H1 (cell line): ENCODE measurements at regions not wholly inside any gene's neighbourhood (a gene's known extent, or its start where the extent isn't known, plus 50 kb on each side); places are given as distances from the start of the nearest gene placed in this dataset.

ENCODE experiments used
- CTCF ChIA-PET: fragments of 300-600 bp; sonication (Branson Sonifier 250); formaldehyde crosslinking; loops from one replicate; lab custom pipeline; 2021; ENCODE audit not compliant: partially characterized antibody; lab: Charles Lee
- POLR2A ChIA-PET: fragments of 300-600 bp; sonication (Branson Sonifier 250); formaldehyde crosslinking; loops from one replicate; lab custom pipeline; 2021; ENCODE audit warnings: inconsistent platforms; ENCODE audit not compliant: partially characterized antibody; lab: Charles Lee
- DNase-seq, 2 experiments: peaks; one replicate each; pipeline versions ENCODE4 v3.0.0 to v3.0.0-alpha.2; 2010 to 2022; ENCODE audit warnings: low spot score in 2 of 2, low read depth in 1 of 2, mixed read lengths in 1 of 2
- FAIRE-seq: peaks from 2 replicates; lab custom pipeline; 2011; peaks lifted over from hg19 to GRCh38; lab: Jason Lieb, UNC
- H2AFZ ChIP-seq: 2 replicates; pipeline ENCODE4 v1.8.1; 2012; ENCODE audit warnings: low read length, inconsistent platforms
- H2AK5ac ChIP-seq: 2 replicates; pipeline ENCODE4 v1.6.1; 2013; ENCODE audit warnings: low read depth, low read length
- H2BK120ac ChIP-seq: replicated peaks from 2 replicates; pipeline ENCODE3; 2013; ENCODE audit warnings: low read depth, low read length, inconsistent platforms
- H2BK12ac ChIP-seq: 2 replicates; pipeline ENCODE4 v1.6.1; 2013; ENCODE audit warnings: low read depth, low read length
- H2BK15ac ChIP-seq: 2 replicates; pipeline ENCODE4 v1.6.1; 2013; ENCODE audit warnings: low read length
- H2BK20ac ChIP-seq: 2 replicates; pipeline ENCODE4 v1.6.1; 2013; ENCODE audit warnings: low read length
- H2BK5ac ChIP-seq: 2 replicates; pipeline ENCODE4 v1.6.1; 2013; ENCODE audit warnings: low read depth, low read length
- H3K14ac ChIP-seq: 2 replicates; pipeline ENCODE4 v1.6.1; 2013; ENCODE audit warnings: inconsistent platforms; ENCODE audit not compliant: insufficient read length
- H3K18ac ChIP-seq: 2 replicates; pipeline ENCODE4 v1.6.1; 2013; ENCODE audit warnings: low read length; ENCODE audit errors: extremely low read depth
- H3K23ac ChIP-seq: 2 replicates; pipeline ENCODE4 v1.6.1; 2013; ENCODE audit warnings: inconsistent platforms; ENCODE audit not compliant: insufficient read length
- H3K23me2 ChIP-seq: 2 replicates; pipeline ENCODE4 v1.6.1; 2013; ENCODE audit warnings: low read depth, low read length
- H3K27ac ChIP-seq: 2 replicates; pipeline ENCODE4 v1.6.1; 2011; ENCODE audit warnings: low read depth, low read length, inconsistent platforms
- H3K27me3 ChIP-seq, 4 experiments: replicated peaks in 1 of 4; 1 replicate in 1 of 4; 2 replicates in 3 of 4; pipeline versions ENCODE4 v1.6.1 to v1.8.1; 2011 to 2013; ENCODE audit warnings: low read length in 3 of 4, mild to moderate bottlenecking in 3 of 4, inconsistent platforms in 2 of 4, mixed read lengths in 2 of 4, moderate library complexity in 1 of 4; ENCODE audit not compliant: control insufficient read depth in 3 of 4, insufficient read depth in 3 of 4; ENCODE audit errors: extremely low read depth in 1 of 4
- H3K36me3 ChIP-seq, 4 experiments: 2 replicates each; pipeline versions ENCODE4 v1.6.1 to v1.8.1; 2011 to 2013; ENCODE audit warnings: mild to moderate bottlenecking in 4 of 4, low read length in 3 of 4, moderate library complexity in 2 of 4, control low read depth in 1 of 4, inconsistent platforms in 1 of 4; ENCODE audit not compliant: insufficient read depth in 4 of 4, control insufficient read depth in 2 of 4
- H3K4ac ChIP-seq: replicated peaks from 2 replicates; pipeline ENCODE3; 2013; ENCODE audit warnings: low read length, low read depth, mixed read lengths, inconsistent platforms; ENCODE audit not compliant: insufficient read length
- H3K4me1 ChIP-seq, 4 experiments: replicated peaks in 1 of 4; 1 replicate in 1 of 4; 2 replicates in 3 of 4; pipeline versions ENCODE4 v1.6.1 to v1.8.1; 2011 to 2013; ENCODE audit warnings: low read length in 3 of 4, inconsistent platforms in 2 of 4, mixed read lengths in 1 of 4; ENCODE audit not compliant: insufficient read depth in 4 of 4, control insufficient read depth in 3 of 4
- H3K4me2 ChIP-seq, 2 experiments: 2 replicates each; pipeline versions ENCODE4 v1.6.1 to v1.8.1; 2011 to 2013; ENCODE audit warnings: low read depth in 2 of 2, low read length in 2 of 2, control low read depth in 1 of 2, inconsistent platforms in 1 of 2, mild to moderate bottlenecking in 1 of 2; ENCODE audit not compliant: insufficient read depth in 1 of 2
- H3K4me3 ChIP-seq, 4 experiments: fragments of 200-600, 300-600 bp in 1 of 4; sonication (generic), shearing (Covaris generic), sonication (Bioruptor Twin) in 1 of 4; 2 replicates each; pipeline versions ENCODE4 v1.5.1 to v1.8.1; 2011 to 2016; ENCODE audit warnings: low read length in 4 of 4, low read depth in 3 of 4, control low read depth in 2 of 4, inconsistent platforms in 2 of 4, mild to moderate bottlenecking in 2 of 4, mixed read lengths in 1 of 4, moderate library complexity in 1 of 4; ENCODE audit not compliant: insufficient read depth in 2 of 4; ENCODE audit errors: extremely low read depth in 1 of 4
- H3K56ac ChIP-seq: replicated peaks from 2 replicates; pipeline ENCODE3; 2013; ENCODE audit warnings: low read depth, mild to moderate bottlenecking, mixed read lengths, low read length, inconsistent platforms; ENCODE audit not compliant: insufficient read length
- H3K79me1 ChIP-seq: 2 replicates; pipeline ENCODE4 v1.6.1; 2013; ENCODE audit warnings: low read depth, low read length, control low read depth
- H3K79me2 ChIP-seq, 2 experiments: 2 replicates each; pipeline versions ENCODE4 v1.6.1 to v1.8.1; 2012 to 2013; ENCODE audit warnings: low read length in 2 of 2, mild to moderate bottlenecking in 2 of 2, inconsistent platforms in 1 of 2; ENCODE audit not compliant: insufficient read depth in 2 of 2, control insufficient read depth in 1 of 2
- H3K9ac ChIP-seq, 4 experiments: replicated peaks in 1 of 4; 1 replicate in 1 of 4; 2 replicates in 3 of 4; pipeline versions ENCODE4 v1.6.1 to v1.8.1; 2011 to 2013; ENCODE audit warnings: low read depth in 3 of 4, low read length in 3 of 4, control low read depth in 2 of 4, mild to moderate bottlenecking in 2 of 4, moderate library complexity in 2 of 4, inconsistent platforms in 1 of 4; ENCODE audit errors: extremely low read depth in 1 of 4
- H3K9me3 ChIP-seq, 2 experiments: 2 replicates each; pipeline versions ENCODE4 v1.6.1 to v1.8.1; 2012 to 2013; ENCODE audit warnings: mild to moderate bottlenecking in 2 of 2, moderate library complexity in 2 of 2, control low read depth in 1 of 2, inconsistent platforms in 1 of 2, low read depth in 1 of 2, low read length in 1 of 2, mixed read lengths in 1 of 2; ENCODE audit not compliant: insufficient read depth in 2 of 2
- H4K20me1 ChIP-seq, 2 experiments: replicated peaks in 1 of 2; 2 replicates each; pipeline versions ENCODE3 to v1.8.1; 2011 to 2013; ENCODE audit warnings: inconsistent platforms in 2 of 2, low read length in 2 of 2, mild to moderate bottlenecking in 1 of 2; ENCODE audit not compliant: insufficient read depth in 2 of 2, control insufficient read depth in 1 of 2
- H4K5ac ChIP-seq: 2 replicates; pipeline ENCODE4 v1.6.1; 2013; ENCODE audit warnings: low read length, low read depth, mixed read lengths, inconsistent platforms; ENCODE audit not compliant: insufficient read length
- H4K8ac ChIP-seq: 2 replicates; pipeline ENCODE4 v1.8.0; 2013; ENCODE audit warnings: mild to moderate bottlenecking, moderate library complexity, low read length, inconsistent platforms; ENCODE audit not compliant: insufficient read depth; ENCODE audit errors: extremely low read depth
- H4K91ac ChIP-seq: replicated peaks from 2 replicates; pipeline ENCODE3; 2013; ENCODE audit warnings: low read length, mixed read lengths, inconsistent platforms; ENCODE audit not compliant: insufficient read length
- CREB1 ChIP-seq: IDR thresholded peaks from 2 replicates; pipeline ENCODE4 v1.6.1; 2012; ENCODE audit warnings: inconsistent platforms
- EGR1 ChIP-seq: IDR thresholded peaks from 2 replicates; pipeline ENCODE4 v1.6.1; 2011; ENCODE audit warnings: low read depth, low read length, borderline replicate concordance
- MAX ChIP-seq: IDR thresholded peaks from 2 replicates; pipeline ENCODE4 v1.6.1; 2012; ENCODE audit warnings: inconsistent platforms
- POLR2A ChIP-seq, 2 experiments: IDR thresholded peaks; 1 replicate in 1 of 2; 2 replicates in 1 of 2; pipeline ENCODE4 v1.6.1; 2011; ENCODE audit warnings: low read depth in 2 of 2, low read length in 2 of 2, mild to moderate bottlenecking in 2 of 2; ENCODE audit errors: control extremely low read depth in 1 of 2
- POU5F1 ChIP-seq: IDR thresholded peaks from 2 replicates; pipeline ENCODE4 v1.6.1; 2011; ENCODE audit warnings: low read depth, mild to moderate bottlenecking, low read length, moderate library complexity
- RBBP5 ChIP-seq: IDR thresholded peaks from 2 replicates; pipeline ENCODE4 v1.7.1; 2012; ENCODE audit warnings: low read depth, mild to moderate bottlenecking, inconsistent platforms, low read length, moderate library complexity, borderline replicate concordance
- SAP30 ChIP-seq: fragments of 300-600 bp; sonication (generic); IDR thresholded peaks from 2 replicates; pipeline ENCODE4 v1.7.1; 2012; ENCODE audit warnings: low read length, moderate library complexity, mild to moderate bottlenecking, inconsistent platforms; ENCODE audit not compliant: insufficient read depth, insufficient replicate concordance
- SIX5 ChIP-seq: IDR thresholded peaks from 2 replicates; pipeline ENCODE4 v1.6.1; 2011; ENCODE audit warnings: mild to moderate bottlenecking, low read depth, low read length
- SP1 ChIP-seq: IDR thresholded peaks from 2 replicates; pipeline ENCODE4 v1.6.1; 2011; ENCODE audit warnings: low read depth, low read length
- TBP ChIP-seq: IDR thresholded peaks from 2 replicates; pipeline ENCODE4 v1.6.1; 2011; ENCODE audit warnings: low read depth, low read length, improper control_type of control experiment
- TCF12 ChIP-seq: IDR thresholded peaks from 2 replicates; pipeline ENCODE4 v1.6.1; 2011; ENCODE audit warnings: low read depth, mild to moderate bottlenecking, low read length
- ZNF274 ChIP-seq: IDR thresholded peaks from 2 replicates; pipeline ENCODE4 v1.7.0; 2012; ENCODE audit warnings: low read length, borderline replicate concordance; ENCODE audit errors: extremely low read depth
- WGBS, 2 experiments: shearing (Covaris generic) in 1 of 2; methylation state at CpG; one replicate each; pipeline versions ENCODE4 v1.1.6 to v1.1.7; 2013 to 2015; ENCODE audit warnings: low lambda C conversion rate in 2 of 2, mixed read lengths in 2 of 2, inconsistent platforms in 1 of 2, low coverage in 1 of 2, missing lambda C conversion rate in 1 of 2; ENCODE audit not compliant: insufficient replicate concordance in 2 of 2, insufficient coverage in 1 of 2, insufficient read length in 1 of 2; ENCODE audit errors: extremely low coverage in 1 of 2, missing lambda C conversion rate in 1 of 2; 5-methylcytosine and 5-hydroxymethylcytosine counted together
- TF ChIP-seq, protein P1 (sequence below): IDR thresholded peaks from 2 replicates; pipeline ENCODE4 v1.6.1; 2012; ENCODE audit warnings: inconsistent platforms

GRCh38 chr2:225725726-225726125 lies 326.2 kb downstream of the NYAP2 start:
- FAIRE-seq, result no peak
- no peak overlapping the region for H4K5ac ChIP-seq
- 92% methylated on average over 3 of the region's 3 CpGs; no CpG with 5 or more reads in 1 of the 2 experiments for WGBS, 2 experiments

More at GRCh38 chr2:225725726-225726125, 326.2 kb downstream of the NYAP2 start:
- H3K23ac ChIP-seq, result no peak overlapping the region
- H3K4ac ChIP-seq, result no peak overlapping the region
- H3K9me3 ChIP-seq, result no peaks in the 10 kb centered on the region
- no peak overlapping the region for H3K18ac ChIP-seq
- H2BK120ac ChIP-seq, result no peak overlapping the region
- no peaks in the 10 kb centered on the region for H3K4me1 ChIP-seq
- H2BK15ac ChIP-seq, result no peak overlapping the region
- DNase-seq, result no peak
- H2AFZ ChIP-seq, result no peak overlapping the region
- no peak overlapping the region for H3K56ac ChIP-seq
- no peak overlapping the region for H3K14ac ChIP-seq
- POLR2A ChIA-PET, result no interaction called here
- H3K27me3 ChIP-seq, result no peaks in the 10 kb centered on the region
- H3K79me1 ChIP-seq, result no peaks in the 10 kb centered on the region
- H2BK20ac ChIP-seq, result no peak overlapping the region
- H3K4me3 ChIP-seq, result no peak overlapping the region
- H3K23me2 ChIP-seq, result no peaks in the 10 kb centered on the region
- H4K91ac ChIP-seq, result no peak overlapping the region
- H3K79me2 ChIP-seq, result no peaks in the 10 kb centered on the region
- H3K36me3 ChIP-seq, result no peaks in the 10 kb centered on the region
- no peak overlapping the region for H3K9ac ChIP-seq
- no peaks in the 10 kb centered on the region for H4K20me1 ChIP-seq
- H3K4me2 ChIP-seq, result no peak overlapping the region
- CTCF ChIA-PET, result interaction anchor here (0.9 to 1.2 kb wide), 2 partner anchors 11 to 1260 kb away, joined by 3 read pairs; no protein-coding TSS in a partner anchor
- no peak for TF ChIP-seq SIX5
- TF ChIP-seq SAP30, result no peak
- no peak for TF ChIP-seq CREB1
- no peak for TF ChIP-seq POU5F1
- TF ChIP-seq POLR2A (IDR thresholded peaks at IDR 0.05; ENCODE audit: control extremely low read depth in 1 of 2, low read depth in 2 of 2, low read length in 2 of 2), result no peak
- TF ChIP-seq ZNF274, result no peak
- no peak for TF ChIP-seq RBBP5
- TF ChIP-seq SP1, result no peak
- no peak for TF ChIP-seq EGR1
- TF ChIP-seq, protein P1, sequence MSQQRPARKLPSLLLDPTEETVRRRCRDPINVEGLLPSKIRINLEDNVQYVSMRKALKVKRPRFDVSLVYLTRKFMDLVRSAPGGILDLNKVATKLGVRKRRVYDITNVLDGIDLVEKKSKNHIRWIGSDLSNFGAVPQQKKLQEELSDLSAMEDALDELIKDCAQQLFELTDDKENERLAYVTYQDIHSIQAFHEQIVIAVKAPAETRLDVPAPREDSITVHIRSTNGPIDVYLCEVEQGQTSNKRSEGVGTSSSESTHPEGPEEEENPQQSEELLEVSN, result no peak
- TF ChIP-seq TBP, result no peak
- TF ChIP-seq TCF12, result no peak
- TF ChIP-seq MAX, result no peak
- H2BK12ac ChIP-seq, result no peak overlapping the region
- no peak overlapping the region for H2AK5ac ChIP-seq
- H2BK5ac ChIP-seq, result no peak overlapping the region
- no peak overlapping the region for H3K27ac ChIP-seq
- no peak overlapping the region for H4K8ac ChIP-seq
